Hepatocyte (in vitro differentiated cells): ENCODE measurements at regions not wholly inside any gene's neighbourhood (a gene's known extent, or its start where the extent isn't known, plus 50 kb on each side); places are given as distances from the start of the nearest gene placed in this dataset.

Experiments
- EZH2 ChIP-seq: fragments of 200-600 bp; sonication (generic); IDR thresholded peaks from 2 replicates; pipeline ENCODE4 v1.6.1; 2016; ENCODE audit warnings: antibody characterized with exemption, mild to moderate bottlenecking, borderline replicate concordance
- EZH2phosphoT487 ChIP-seq: fragments of 200-600 bp; sonication (generic); IDR thresholded peaks from one replicate; pipeline ENCODE4 v1.6.1; 2018; ENCODE audit warnings: antibody characterized with exemption, mild to moderate bottlenecking, low read depth, moderate library complexity; ENCODE audit not compliant: unreplicated experiment, severe bottlenecking
- TF ChIP-seq, protein P1 (sequence below): fragments of 200-600 bp; sonication (generic); IDR thresholded peaks from 2 replicates; pipeline ENCODE4 v1.5.1; 2016; ENCODE audit warnings: antibody characterized with exemption, mild to moderate bottlenecking; ENCODE audit not compliant: poor library complexity

DNA sequence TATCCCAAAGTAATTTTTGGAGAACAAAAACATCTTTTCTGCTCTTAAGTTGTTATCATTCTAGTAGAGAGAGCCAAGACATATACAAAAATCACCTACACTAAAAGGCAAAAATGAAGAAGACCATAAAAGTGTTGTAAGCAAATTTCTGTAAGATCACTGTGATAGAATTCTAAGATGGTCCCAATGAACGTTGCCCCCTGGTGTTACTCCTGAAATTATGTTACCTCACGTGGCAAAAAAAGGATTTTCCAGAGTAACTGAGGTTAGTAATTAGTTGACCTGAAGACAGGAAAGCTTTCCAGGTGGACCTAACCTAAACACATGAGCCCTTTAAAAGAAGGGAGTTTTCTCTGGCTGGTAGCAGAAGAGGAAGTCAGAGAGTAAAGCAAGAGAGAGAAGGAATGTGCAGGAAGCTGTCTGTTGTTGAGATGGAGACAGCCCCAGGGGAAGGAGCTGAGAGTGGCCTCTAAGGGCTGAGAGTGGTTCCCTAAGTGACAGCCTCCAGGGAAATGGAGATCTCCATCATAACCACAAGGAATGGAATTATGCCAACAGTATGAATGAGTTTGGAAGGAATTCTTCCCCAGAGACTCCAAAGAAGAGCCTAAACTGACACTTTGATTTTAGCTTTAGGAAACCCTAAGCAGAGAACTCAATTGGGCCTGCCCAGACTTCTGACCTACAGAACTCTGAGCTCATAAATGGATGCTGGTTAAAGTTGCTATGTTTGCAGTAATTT is 205.9 kb downstream of the CD47 start:
- TF ChIP-seq, protein P1, sequence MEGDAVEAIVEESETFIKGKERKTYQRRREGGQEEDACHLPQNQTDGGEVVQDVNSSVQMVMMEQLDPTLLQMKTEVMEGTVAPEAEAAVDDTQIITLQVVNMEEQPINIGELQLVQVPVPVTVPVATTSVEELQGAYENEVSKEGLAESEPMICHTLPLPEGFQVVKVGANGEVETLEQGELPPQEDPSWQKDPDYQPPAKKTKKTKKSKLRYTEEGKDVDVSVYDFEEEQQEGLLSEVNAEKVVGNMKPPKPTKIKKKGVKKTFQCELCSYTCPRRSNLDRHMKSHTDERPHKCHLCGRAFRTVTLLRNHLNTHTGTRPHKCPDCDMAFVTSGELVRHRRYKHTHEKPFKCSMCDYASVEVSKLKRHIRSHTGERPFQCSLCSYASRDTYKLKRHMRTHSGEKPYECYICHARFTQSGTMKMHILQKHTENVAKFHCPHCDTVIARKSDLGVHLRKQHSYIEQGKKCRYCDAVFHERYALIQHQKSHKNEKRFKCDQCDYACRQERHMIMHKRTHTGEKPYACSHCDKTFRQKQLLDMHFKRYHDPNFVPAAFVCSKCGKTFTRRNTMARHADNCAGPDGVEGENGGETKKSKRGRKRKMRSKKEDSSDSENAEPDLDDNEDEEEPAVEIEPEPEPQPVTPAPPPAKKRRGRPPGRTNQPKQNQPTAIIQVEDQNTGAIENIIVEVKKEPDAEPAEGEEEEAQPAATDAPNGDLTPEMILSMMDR, result no peak
- TF ChIP-seq EZH2phosphoT487 (no peak), EZH2 (no peak)
